Stimulated activated memory B cell treated with anti-CD40 and anti-IgM and Interleukin-4, amounts not matched to agents 10 μg/mL and 1 μg/mL and 100 μg/mL, for 72 hours (primary cell): ENCODE measurements at regions not wholly inside any gene's neighbourhood (a gene's known extent, or its start where the extent isn't known, plus 50 kb on each side); places are given as distances from the start of the nearest gene placed in this dataset.

ENCODE experiments used
- ATAC-seq: fragments of 150-1000 bp; cut with Tn5 transposase; 2 replicates; pipeline ENCODE4 v1.10.0; 2021
- H3K27ac Mint-ChIP-seq: one replicate; pipeline ENCODE4 v1.8.0; 2022; ENCODE audit warnings: mild to moderate bottlenecking, mixed read lengths
- H3K27me3 Mint-ChIP-seq: one replicate; pipeline ENCODE4 v1.8.0; 2022; ENCODE audit warnings: mixed read lengths
- H3K36me3 Mint-ChIP-seq: one replicate; pipeline ENCODE4 v1.8.0; 2022; ENCODE audit warnings: mixed read lengths
- H3K4me1 Mint-ChIP-seq: one replicate; pipeline ENCODE4 v1.8.0; 2022; ENCODE audit warnings: mixed read lengths
- H3K4me3 Mint-ChIP-seq: one replicate; pipeline ENCODE4 v1.8.0; 2022; ENCODE audit warnings: mild to moderate bottlenecking, moderate library complexity, mixed read lengths
- H3K9me3 Mint-ChIP-seq: one replicate; pipeline ENCODE4 v1.8.0; 2022; ENCODE audit warnings: mixed read lengths

DNA sequence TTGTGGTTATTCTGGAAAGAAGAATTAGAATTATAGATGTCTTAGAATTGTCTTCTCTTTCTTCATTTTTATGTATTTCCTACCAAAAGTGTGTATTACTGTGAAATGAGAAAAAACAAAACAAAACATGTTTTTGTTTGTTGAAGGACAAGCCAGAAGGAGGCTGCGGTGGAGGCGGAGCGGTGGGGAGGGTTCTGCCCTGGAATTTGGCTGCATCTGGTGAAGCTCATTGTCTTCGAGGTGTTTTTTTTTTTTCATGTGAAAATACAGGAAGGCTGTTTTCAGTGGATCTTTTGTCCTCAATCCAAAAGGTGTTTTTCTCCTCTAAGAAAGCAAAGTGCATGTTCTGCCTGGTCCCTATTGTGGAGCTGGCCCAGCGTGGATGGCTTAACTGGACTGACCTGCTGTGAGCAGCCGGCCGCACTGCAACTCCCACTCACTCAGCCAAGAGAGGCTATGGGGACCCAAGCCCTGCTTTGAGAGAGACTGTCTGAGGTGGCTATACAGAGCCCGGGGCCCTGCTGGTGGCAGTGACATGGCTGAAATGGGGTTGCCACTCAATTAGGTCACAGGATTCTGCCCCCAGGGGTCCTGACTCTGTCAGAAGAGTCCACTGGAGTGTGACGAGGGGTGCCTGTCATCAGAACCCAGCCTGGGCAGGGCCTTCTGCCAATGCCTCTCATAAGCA is 184.9 kb upstream of the MKI67 start:
- Mint-ChIP-seq H3K4me3 (no peak overlapping the region), H3K27me3 (no peaks in the 10 kb centered on the region), H3K4me1 (no peaks in the 10 kb centered on the region), H3K36me3 (no peaks in the 10 kb centered on the region), H3K9me3 (no peaks in the 10 kb centered on the region), H3K27ac (no peak overlapping the region)
- no peak for ATAC-seq

- no peaks in the 10 kb centered on the region for H3K9me3 Mint-ChIP-seq
Measured at GRCh38 chr10:128312250-128312649, 186.0 kb upstream of the MKI67 start.

DNA sequence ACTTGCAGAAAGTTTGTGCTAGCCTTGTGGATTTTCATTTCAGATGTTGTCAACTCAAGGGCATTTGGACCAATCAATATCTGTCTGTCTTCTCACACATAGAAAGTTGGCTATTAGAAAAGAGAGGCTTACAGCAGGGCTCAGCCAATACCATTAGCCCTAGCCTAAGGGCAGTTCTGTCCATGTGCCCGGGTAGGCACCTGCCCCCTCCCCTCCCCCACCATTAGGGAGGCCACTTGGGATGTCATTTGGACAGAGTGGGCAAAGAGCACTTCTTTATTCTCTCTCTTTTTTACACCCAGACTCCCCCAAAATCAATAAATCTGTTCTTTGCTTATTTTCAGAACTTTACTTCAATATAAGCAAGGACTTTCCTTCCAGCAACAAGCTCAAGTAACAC is 188.5 kb upstream of the MKI67 start:
- H3K36me3 Mint-ChIP-seq, result no peaks in the 10 kb centered on the region
- H3K4me1 Mint-ChIP-seq, result no peaks in the 10 kb centered on the region
- ATAC-seq, result no peak
- no peak overlapping the region for H3K4me3 Mint-ChIP-seq
- no peaks in the 10 kb centered on the region for H3K9me3 Mint-ChIP-seq
- no peak overlapping the region for H3K27ac Mint-ChIP-seq
- no peaks in the 10 kb centered on the region for H3K27me3 Mint-ChIP-seq

More at GRCh38 chr10:128312250-128312649, 186.0 kb upstream of the MKI67 start:
- H3K36me3 Mint-ChIP-seq, result no peaks in the 10 kb centered on the region
- no peaks in the 10 kb centered on the region for H3K27me3 Mint-ChIP-seq
- H3K27ac Mint-ChIP-seq, result no peak overlapping the region
- H3K4me1 Mint-ChIP-seq, result no peaks in the 10 kb centered on the region
- no peak for ATAC-seq
- no peak overlapping the region for H3K4me3 Mint-ChIP-seq

DNA sequence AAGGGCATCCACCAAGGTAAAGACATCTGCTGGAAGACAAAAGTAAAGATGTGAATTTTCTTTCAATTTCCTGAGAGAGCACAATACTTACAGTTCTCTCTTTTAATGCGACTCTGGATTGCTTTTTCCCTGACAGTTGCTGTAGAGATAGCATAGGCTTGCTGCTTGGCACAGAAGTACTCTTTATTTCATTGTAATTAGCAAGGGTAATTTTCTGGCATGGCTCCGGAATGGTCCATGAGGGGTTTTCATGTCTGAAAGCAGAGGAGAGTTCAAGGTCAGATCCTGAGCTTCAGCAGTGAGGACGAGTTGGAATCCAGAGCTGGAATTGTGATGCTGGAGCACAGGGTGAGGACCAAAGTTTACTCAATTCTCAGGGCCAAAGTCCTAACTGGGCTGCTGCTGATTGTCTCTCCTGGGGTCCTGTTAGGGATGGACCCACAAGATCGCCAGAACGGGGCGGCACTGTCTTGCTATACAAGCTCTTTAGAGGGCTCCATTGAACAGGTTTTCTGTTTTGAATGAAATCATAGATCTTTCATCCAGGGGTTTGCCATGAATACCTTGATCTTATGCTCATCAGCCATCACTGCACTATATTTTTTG is 190.0 kb upstream of the MKI67 start:
- ATAC-seq, result no peak
- no peaks in the 10 kb centered on the region for H3K4me1 Mint-ChIP-seq
- no peaks in the 10 kb centered on the region for H3K9me3 Mint-ChIP-seq
- no peaks in the 10 kb centered on the region for H3K36me3 Mint-ChIP-seq
- no peak overlapping the region for H3K4me3 Mint-ChIP-seq
- H3K27me3 Mint-ChIP-seq, result no peaks in the 10 kb centered on the region
- no peak overlapping the region for H3K27ac Mint-ChIP-seq

- Mint-ChIP-seq H3K4me3 (no peak overlapping the region), H3K27ac (no peak overlapping the region), H3K27me3 (no peaks in the 10 kb centered on the region), H3K9me3 (no peaks in the 10 kb centered on the region), H3K4me1 (no peaks in the 10 kb centered on the region), H3K36me3 (no peaks in the 10 kb centered on the region)
- no peak for ATAC-seq
Measured at GRCh38 chr10:128316925-128317324, 190.7 kb upstream of the MKI67 start.

GRCh38 chr10:128318366-128318765 is 192.1 kb upstream of the MKI67 start:
- Mint-ChIP-seq H3K9me3 (no peaks in the 10 kb centered on the region), H3K36me3 (no peaks in the 10 kb centered on the region), H3K4me3 (no peak overlapping the region), H3K27me3 (no peaks in the 10 kb centered on the region), H3K4me1 (no peaks in the 10 kb centered on the region), H3K27ac (no peak overlapping the region)
- no peak for ATAC-seq

GRCh38 chr10:128318913-128319312 is 192.7 kb upstream of the MKI67 start:
- Mint-ChIP-seq H3K36me3 (no peaks in the 10 kb centered on the region), H3K27me3 (no peaks in the 10 kb centered on the region), H3K27ac (no peak overlapping the region), H3K4me1 (no peaks in the 10 kb centered on the region), H3K9me3 (no peaks in the 10 kb centered on the region), H3K4me3 (no peak overlapping the region)
- no peak for ATAC-seq

DNA sequence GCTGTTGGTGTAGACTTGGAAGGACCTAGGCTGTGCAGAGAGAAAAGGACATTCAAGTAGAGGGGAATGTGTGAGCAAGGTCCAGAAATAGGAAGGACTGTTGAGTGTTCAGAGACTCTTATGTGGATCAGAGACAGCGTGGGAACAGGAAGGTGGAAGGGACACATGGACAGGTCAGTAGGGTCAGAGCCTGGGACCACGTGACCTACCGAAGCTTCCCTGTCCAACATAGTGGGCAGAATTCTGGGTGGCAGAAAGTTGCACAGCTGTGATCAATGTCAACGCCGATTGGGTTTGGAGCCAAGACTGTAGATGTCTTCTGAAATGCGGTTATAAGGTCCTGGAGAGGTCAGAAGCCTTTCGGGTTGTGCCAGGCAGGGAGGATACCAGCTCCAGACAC is 195.9 kb upstream of the MKI67 start:
- no peak for ATAC-seq
- no peak overlapping the region for H3K27ac Mint-ChIP-seq

GRCh38 chr10:128322950-128323349 is 196.7 kb upstream of the MKI67 start:
- Mint-ChIP-seq H3K4me3 (no peak overlapping the region), H3K4me1 (no peaks in the 10 kb centered on the region), H3K27me3 (peaks cover 14% of the 10 kb centered on the region), H3K27ac (no peak overlapping the region), H3K36me3 (no peaks in the 10 kb centered on the region), H3K9me3 (no peaks in the 10 kb centered on the region)
- ATAC-seq, result no peak

More for the DNA sequence above, 195.9 kb upstream of the MKI67 start:
- no peaks in the 10 kb centered on the region for H3K4me1 Mint-ChIP-seq
- H3K9me3 Mint-ChIP-seq, result no peaks in the 10 kb centered on the region
- H3K27me3 Mint-ChIP-seq, result peaks cover 14% of the 10 kb centered on the region
- H3K36me3 Mint-ChIP-seq, result no peaks in the 10 kb centered on the region
- no peak overlapping the region for H3K4me3 Mint-ChIP-seq

GRCh38 chr10:128324058-128324827 is 198.0 kb upstream of the MKI67 start:
- Mint-ChIP-seq H3K27ac (no peak overlapping the region), H3K27me3 (peaks cover 14% of the 10 kb centered on the region), H3K4me1 (no peaks in the 10 kb centered on the region), H3K36me3 (no peaks in the 10 kb centered on the region), H3K9me3 (no peaks in the 10 kb centered on the region), H3K4me3 (no peak overlapping the region)
- ATAC-seq, result no peak

- Mint-ChIP-seq H3K27me3 (peaks cover 14% of the 10 kb centered on the region), H3K27ac (no peak overlapping the region), H3K4me3 (no peak overlapping the region), H3K36me3 (no peaks in the 10 kb centered on the region), H3K4me1 (no peaks in the 10 kb centered on the region), H3K9me3 (no peaks in the 10 kb centered on the region)
- no peak for ATAC-seq
Measured at GRCh38 chr10:128325788-128326187, 199.6 kb upstream of the MKI67 start.

DNA sequence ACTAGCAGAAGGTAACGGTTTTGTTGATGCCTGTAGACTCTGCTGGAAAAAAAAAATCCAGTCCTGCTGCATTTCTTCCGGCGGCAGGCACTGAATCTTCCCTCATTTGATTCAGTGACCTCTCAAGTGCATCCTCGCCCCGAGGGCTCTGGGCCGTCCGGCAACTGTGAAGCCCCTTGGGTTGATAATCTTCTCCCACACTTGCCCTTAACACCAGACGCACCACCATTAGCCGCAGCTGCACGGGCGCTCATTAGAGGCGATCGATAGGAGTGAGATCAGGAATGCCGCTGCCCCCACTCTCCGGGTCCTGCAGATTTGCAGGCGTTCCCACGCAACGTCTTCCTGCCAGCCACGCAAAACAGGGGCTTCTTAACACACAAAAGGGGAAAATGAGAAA is 200.0 kb upstream of the MKI67 start:
- Mint-ChIP-seq H3K4me3 (no peak overlapping the region), H3K36me3 (no peaks in the 10 kb centered on the region), H3K9me3 (no peaks in the 10 kb centered on the region), H3K27me3 (peaks cover 14% of the 10 kb centered on the region), H3K27ac (no peak overlapping the region), H3K4me1 (no peaks in the 10 kb centered on the region)
- no peak for ATAC-seq

DNA sequence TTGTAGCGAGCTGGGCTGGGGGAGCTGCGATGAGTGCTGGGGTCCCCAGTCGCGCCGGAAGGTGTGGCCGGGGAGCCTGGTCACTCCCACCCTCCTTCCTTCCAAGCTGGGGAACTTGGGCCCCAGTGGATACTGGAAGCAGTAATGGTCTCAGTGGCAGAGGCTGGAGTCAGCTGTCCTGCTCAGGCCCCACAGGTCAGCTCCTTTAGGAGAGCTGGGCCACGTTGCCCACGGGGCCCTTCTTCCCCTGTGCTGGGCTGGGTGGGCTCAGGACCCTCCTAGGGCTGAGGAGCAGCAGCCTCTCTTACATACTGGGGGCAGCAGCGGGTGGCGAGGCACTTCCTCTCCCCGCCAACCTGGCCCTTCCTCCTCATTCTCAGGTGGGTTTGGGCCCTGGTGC is 200.6 kb upstream of the MKI67 start:
- Mint-ChIP-seq H3K27me3 (peaks cover 14% of the 10 kb centered on the region), H3K4me3 (no peak overlapping the region), H3K4me1 (no peaks in the 10 kb centered on the region), H3K27ac (no peak overlapping the region), H3K9me3 (no peaks in the 10 kb centered on the region), H3K36me3 (no peaks in the 10 kb centered on the region)
- ATAC-seq, result no peak

GRCh38 chr10:128336401-128336800 is 210.2 kb upstream of the MKI67 start:
- no peak overlapping the region for H3K4me3 Mint-ChIP-seq
- ATAC-seq, result no peak
- no peaks in the 10 kb centered on the region for H3K36me3 Mint-ChIP-seq
- H3K27me3 Mint-ChIP-seq, result no peaks in the 10 kb centered on the region
- H3K4me1 Mint-ChIP-seq, result no peaks in the 10 kb centered on the region
- H3K27ac Mint-ChIP-seq, result no peak overlapping the region
- no peaks in the 10 kb centered on the region for H3K9me3 Mint-ChIP-seq

DNA sequence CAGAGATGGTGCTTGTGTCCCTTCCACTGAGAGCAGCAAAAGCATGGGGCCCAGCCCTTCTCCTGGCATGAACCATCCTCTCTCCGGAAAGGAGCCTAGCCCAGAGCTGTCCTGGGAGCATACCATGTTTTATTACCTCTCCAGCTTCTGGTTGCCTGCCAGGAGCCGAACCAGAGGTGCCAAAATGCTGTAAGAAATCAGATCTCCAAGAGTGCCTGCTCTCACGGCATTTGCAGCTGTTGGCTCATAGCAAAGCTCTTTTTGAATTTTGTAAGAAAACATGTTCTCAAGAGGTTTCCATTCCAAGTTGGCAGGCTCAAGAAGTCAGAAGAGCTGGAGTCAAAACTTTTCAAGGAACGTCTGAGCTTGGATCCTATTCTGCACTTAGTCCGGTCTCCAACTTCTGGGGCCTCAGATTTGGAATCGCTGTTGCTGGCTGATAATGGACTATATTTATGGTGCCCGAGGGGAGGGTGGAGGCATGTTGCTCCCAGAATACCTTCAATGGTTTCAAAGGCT is 211.7 kb upstream of the MKI67 start:
- ATAC-seq, result no peak
- no peaks in the 10 kb centered on the region for H3K4me1 Mint-ChIP-seq
- H3K27me3 Mint-ChIP-seq, result no peaks in the 10 kb centered on the region
- no peaks in the 10 kb centered on the region for H3K36me3 Mint-ChIP-seq
- no peak overlapping the region for H3K27ac Mint-ChIP-seq
- H3K4me3 Mint-ChIP-seq, result no peak overlapping the region
- no peaks in the 10 kb centered on the region for H3K9me3 Mint-ChIP-seq

GRCh38 chr10:128338951-128339350 is 212.7 kb upstream of the MKI67 start:
- H3K27me3 Mint-ChIP-seq, result no peaks in the 10 kb centered on the region
- H3K9me3 Mint-ChIP-seq, result no peaks in the 10 kb centered on the region
- H3K36me3 Mint-ChIP-seq, result no peaks in the 10 kb centered on the region

More at GRCh38 chr10:128338951-128339350, 212.7 kb upstream of the MKI67 start:
- Mint-ChIP-seq H3K4me1 (no peaks in the 10 kb centered on the region), H3K4me3 (no peak overlapping the region), H3K27ac (no peak overlapping the region)
- no peak for ATAC-seq
